ENCODE measurements at regions not wholly inside any gene's neighbourhood (a gene's known extent, or its start where the extent isn't known, plus 50 kb on each side); places are given as distances from the start of the nearest gene placed in this dataset.

DNA sequence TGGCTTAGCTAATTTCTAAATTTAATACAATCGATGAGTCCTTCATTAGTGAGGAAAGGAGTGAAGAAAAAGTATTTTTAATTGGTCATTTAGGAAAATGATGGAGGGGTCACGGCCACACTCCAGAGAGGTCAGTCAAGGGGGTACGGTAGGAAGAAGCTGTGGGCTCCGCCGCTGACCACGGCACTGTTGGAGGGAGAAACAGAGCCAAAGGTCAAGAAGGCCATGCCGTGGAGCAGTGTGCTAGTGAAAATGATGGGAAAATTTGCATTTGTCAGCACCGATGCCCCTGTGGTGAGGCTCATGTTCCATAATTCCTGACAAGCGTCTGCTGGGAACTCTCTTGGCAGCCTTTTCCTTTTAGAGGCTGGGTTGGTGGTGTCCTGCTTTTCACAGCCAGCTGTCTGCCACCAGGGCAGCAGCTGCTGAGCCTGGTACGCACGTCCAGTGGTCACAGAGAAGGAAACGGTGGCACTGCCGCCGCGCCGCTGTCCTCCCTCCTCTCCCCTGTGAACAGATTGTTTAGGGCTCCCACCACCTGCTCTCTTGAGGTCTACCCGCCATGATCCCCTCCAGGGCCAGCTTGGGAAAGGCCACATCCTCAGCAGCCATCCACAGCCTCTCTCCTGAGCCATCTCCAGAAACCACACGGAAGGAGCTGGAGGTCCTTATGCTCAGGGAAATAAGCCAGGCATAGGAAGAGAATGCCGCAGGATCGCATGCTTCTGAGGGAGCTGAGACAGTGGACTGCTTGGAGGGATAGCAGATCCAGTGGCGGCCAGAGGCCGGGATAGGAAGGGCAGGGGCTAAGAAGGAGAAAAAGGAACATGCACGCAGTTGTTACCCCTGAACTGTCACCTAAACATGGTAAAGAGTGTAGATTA is 263.7 kb upstream of the PPP2R2D start:
- TF ChIP-seq, protein P1, sequence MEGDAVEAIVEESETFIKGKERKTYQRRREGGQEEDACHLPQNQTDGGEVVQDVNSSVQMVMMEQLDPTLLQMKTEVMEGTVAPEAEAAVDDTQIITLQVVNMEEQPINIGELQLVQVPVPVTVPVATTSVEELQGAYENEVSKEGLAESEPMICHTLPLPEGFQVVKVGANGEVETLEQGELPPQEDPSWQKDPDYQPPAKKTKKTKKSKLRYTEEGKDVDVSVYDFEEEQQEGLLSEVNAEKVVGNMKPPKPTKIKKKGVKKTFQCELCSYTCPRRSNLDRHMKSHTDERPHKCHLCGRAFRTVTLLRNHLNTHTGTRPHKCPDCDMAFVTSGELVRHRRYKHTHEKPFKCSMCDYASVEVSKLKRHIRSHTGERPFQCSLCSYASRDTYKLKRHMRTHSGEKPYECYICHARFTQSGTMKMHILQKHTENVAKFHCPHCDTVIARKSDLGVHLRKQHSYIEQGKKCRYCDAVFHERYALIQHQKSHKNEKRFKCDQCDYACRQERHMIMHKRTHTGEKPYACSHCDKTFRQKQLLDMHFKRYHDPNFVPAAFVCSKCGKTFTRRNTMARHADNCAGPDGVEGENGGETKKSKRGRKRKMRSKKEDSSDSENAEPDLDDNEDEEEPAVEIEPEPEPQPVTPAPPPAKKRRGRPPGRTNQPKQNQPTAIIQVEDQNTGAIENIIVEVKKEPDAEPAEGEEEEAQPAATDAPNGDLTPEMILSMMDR (IDR thresholded peaks at IDR 0.05): no peak
- intact Hi-C loops (cut with DNase I): no loop called here
- whole genome bisulfite sequencing, 2 donors: 79 to 87% methylated on average over 23 of the region's 23 CpGs
- Histone ChIP-seq H3K27me3 (peaks cover 0 to 15% (median 0%) of the 10 kb centered on the region in 7 donors), H3K4me3 (no peak overlapping the region), H3K27ac (no peak overlapping the region), H3K36me3 (no peaks in the 10 kb centered on the region), H3K9me3 (peaks cover 0 to 48% (median 13%) of the 10 kb centered on the region in 11 donors), H3K4me1 (no peaks in the 10 kb centered on the region)
- ATAC-seq (no peak), DNase-seq (no peak)

DNA sequence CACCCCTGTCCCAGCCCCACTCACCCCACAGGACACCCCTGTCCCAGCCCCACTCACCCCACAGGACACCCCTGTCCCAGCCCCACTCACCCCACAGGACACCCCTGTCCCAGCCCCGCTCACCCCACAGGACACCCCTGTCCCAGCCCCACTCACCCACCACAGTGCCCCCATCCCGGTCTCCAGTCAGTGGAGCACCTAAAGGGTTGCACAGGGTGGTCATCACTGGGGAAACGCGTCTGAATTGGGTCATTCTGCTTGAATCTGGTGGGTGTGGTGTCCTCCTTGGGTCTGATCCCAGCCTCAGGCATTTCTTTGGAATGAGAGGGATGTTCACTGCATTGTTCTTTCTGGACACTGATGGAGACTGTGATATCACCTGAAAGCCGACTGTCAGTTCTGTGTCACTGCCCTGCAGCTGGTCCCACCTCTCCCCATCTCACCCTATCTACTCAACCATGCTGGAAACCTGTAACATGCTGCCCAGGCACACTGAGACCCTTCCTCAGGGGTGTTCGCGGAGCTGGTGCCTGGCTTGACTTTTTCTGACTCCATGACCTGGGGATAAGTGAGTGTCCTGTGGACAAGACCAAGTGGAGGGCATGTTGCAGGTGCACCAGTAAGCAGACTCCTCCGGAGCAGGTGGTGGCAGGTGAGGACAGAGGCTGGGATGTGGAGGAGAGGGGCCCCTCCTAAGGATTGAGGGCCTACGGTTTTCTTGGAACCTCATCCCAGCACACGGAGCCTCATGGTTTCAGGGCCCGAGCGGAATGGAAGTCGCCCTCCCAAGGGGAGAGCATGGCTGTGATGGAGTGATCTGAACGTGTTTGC is 262.5 kb upstream of the PPP2R2D start:
- no peak overlapping the region for H3K4me3 ChIP-seq
- no peaks in the 10 kb centered on the region for H3K4me1 ChIP-seq
- no peak for ATAC-seq
- no peaks in the 10 kb centered on the region for H3K36me3 ChIP-seq
- DNase-seq: no peak
- H3K27ac ChIP-seq: no peak overlapping the region
- peaks cover 0 to 47% (median 13%) of the 10 kb centered on the region in 11 donors for H3K9me3 ChIP-seq
- 82 to 91% methylated on average over 14 of the region's 14 CpGs for WGBS, 2 donors
- H3K27me3 ChIP-seq: peaks cover 0 to 15% (median 0%) of the 10 kb centered on the region in 7 donors
- intact Hi-C loops (cut with DNase I): no loop called here
- TF ChIP-seq, protein P1 (IDR thresholded peaks at IDR 0.05): no peak

DNA sequence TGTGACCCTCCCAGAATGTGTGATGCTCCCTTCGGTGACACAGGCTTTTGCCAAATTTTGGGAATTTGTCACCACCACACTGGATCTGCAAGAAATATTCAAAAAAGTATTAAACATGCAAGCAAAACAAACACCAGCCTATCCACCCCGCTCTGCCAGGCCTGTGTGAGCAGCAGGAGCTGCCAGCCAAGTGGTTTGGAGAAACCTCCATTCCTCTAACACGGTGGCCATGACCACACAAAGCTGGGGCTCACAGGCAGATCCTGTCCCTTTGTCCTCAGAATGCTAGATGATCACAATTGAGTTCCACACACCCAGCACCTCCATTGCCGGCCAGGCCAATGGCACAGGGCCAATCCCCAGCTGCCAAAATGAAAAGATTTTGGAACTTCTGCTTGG is 261.9 kb upstream of the PPP2R2D start:
- DNase-seq (no peak), ATAC-seq (no peak)
- 76 to 77% methylated on average over 4 of the region's 4 CpGs for WGBS, 2 donors
- no peaks in the 10 kb centered on the region for H3K4me1 ChIP-seq
- no peaks in the 10 kb centered on the region for H3K36me3 ChIP-seq
- no peak overlapping the region for H3K4me3 ChIP-seq
- peaks cover 0 to 41% (median 12%) of the 10 kb centered on the region in 11 donors for H3K9me3 ChIP-seq
- intact Hi-C loops (cut with DNase I): no loop called here
- H3K27me3 ChIP-seq: peaks cover 0 to 15% (median 0%) of the 10 kb centered on the region in 7 donors
- no peak overlapping the region for H3K27ac ChIP-seq
- TF ChIP-seq, protein P1 (IDR thresholded peaks at IDR 0.05): no peak

DNA sequence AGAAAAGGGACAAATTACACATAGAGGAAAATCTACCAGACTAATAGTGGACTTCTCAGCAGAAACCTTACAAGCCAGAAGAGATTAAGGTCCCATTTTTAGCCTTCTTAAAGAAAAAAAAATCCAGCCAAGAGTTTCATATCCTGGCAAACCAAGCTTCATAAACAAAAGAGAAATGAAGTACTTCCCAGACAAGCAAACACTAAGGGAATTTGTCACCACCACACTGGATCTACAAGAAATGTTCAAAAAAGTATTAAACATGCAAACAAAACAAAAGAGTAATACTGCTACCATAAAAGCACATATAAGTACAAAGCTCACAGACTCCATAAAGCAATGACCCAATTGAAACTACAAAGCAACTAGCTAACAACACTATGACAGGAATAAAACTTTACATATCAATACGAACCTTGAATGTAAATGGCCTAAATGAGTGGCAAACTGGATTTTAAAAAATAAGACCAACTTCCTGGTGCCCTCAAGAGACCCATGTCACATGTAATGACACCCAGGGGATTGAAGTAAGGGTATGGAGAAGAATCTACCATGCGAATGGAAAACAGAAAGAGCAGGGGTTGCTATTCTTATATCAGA is 260.7 kb upstream of the PPP2R2D start:
- peaks cover 0 to 17% (median under 1%) of the 10 kb centered on the region in 7 donors for H3K27me3 ChIP-seq
- peaks cover 0 to 37% (median 11%) of the 10 kb centered on the region in 11 donors for H3K9me3 ChIP-seq
- WGBS, 2 donors: 41 to 77% methylated on average over 2 of the region's 2 CpGs
- H3K4me1 ChIP-seq: no peaks in the 10 kb centered on the region
- ATAC-seq: no peak
- H3K36me3 ChIP-seq: no peaks in the 10 kb centered on the region
- no peak overlapping the region for H3K4me3 ChIP-seq
- intact Hi-C loops (cut with DNase I): no loop called here
- no peak for DNase-seq
- H3K27ac ChIP-seq: no peak overlapping the region
- TF ChIP-seq, protein P1 (IDR thresholded peaks at IDR 0.05): no peak

Measured in heart right ventricle (tissue), 16 donors.